NT2/D1 (cell line): ENCODE measurements at regions not wholly inside any gene's neighbourhood (a gene's known extent, or its start where the extent isn't known, plus 50 kb on each side); places are given as distances from the start of the nearest gene placed in this dataset.
"Not testable (repeated sequence)": the region's sequence is repeated elsewhere in the genome, so short reads cannot be mapped to it uniquely, and the experiment has no call there.

Experiments used
- DNase-seq: peaks from one replicate; pipeline ENCODE4 v3.0.0-alpha.2; 2011; ENCODE audit warnings: low read depth, low spot score
- H3K27me3 ChIP-seq: 2 replicates; pipeline ENCODE4 v1.6.0; 2011; ENCODE audit warnings: mild to moderate bottlenecking; ENCODE audit not compliant: insufficient read length, insufficient read depth
- H3K36me3 ChIP-seq: 2 replicates; pipeline ENCODE4 v1.6.1; 2011; ENCODE audit warnings: mild to moderate bottlenecking, low read length, mixed read lengths; ENCODE audit not compliant: insufficient read depth, insufficient read length
- H3K4me1 ChIP-seq: 2 replicates; pipeline ENCODE4 v1.5.1; 2011; ENCODE audit not compliant: insufficient read depth, insufficient read length
- H3K4me3 ChIP-seq: 2 replicates; pipeline ENCODE4 v1.5.1; 2011; ENCODE audit warnings: low read depth; ENCODE audit not compliant: insufficient read length
- H3K9ac ChIP-seq: 2 replicates; pipeline ENCODE4 v1.6.0; 2011; ENCODE audit warnings: low read depth; ENCODE audit not compliant: insufficient read length
- H3K9me3 ChIP-seq: 2 replicates; pipeline ENCODE4 v1.5.1; 2011; ENCODE audit warnings: mild to moderate bottlenecking, low read length; ENCODE audit not compliant: insufficient read depth
- SUZ12 ChIP-seq: IDR thresholded peaks from 2 replicates; pipeline ENCODE4 v1.6.1; 2011; ENCODE audit not compliant: insufficient read length, insufficient read depth; ENCODE audit errors: extremely low read depth
- YY1 ChIP-seq: IDR thresholded peaks from 2 replicates; pipeline ENCODE4 v1.6.1; 2011; ENCODE audit not compliant: insufficient read length, insufficient read depth
- ZNF274 ChIP-seq: IDR thresholded peaks from 2 replicates; pipeline ENCODE4 v1.6.1; 2011; ENCODE audit warnings: mild to moderate bottlenecking, low read depth, low read length

DNA sequence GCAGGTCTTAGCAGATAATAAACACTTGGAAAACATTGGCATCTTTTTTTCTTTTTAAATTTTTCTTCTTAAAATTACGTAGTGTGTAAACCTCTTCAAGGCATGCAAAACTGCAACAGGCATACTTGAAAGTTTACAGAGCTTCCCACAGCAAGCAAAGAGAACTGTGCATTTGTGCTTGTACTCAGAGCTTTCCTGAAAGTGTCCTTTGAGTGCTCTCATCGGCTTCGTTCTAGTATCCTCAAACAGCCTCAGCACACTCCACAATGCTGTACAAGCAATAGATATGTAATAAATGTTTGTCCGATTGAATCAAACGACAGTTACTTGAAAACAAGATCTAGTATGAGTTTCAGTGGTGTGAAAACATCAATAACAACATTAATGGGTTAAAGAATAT is 227.5 kb downstream of the PAPSS1 start:
- H3K9ac ChIP-seq = no peak overlapping the region
- no peaks in the 10 kb centered on the region for H3K4me1 ChIP-seq
- TF ChIP-seq YY1 (no peak), SUZ12 (no peak), ZNF274 (no peak)
- no peak for DNase-seq
- H3K4me3 ChIP-seq = no peak overlapping the region
- H3K36me3 ChIP-seq = no peaks in the 10 kb centered on the region
- H3K27me3 ChIP-seq = no peaks in the 10 kb centered on the region
- no peaks in the 10 kb centered on the region for H3K9me3 ChIP-seq

DNA sequence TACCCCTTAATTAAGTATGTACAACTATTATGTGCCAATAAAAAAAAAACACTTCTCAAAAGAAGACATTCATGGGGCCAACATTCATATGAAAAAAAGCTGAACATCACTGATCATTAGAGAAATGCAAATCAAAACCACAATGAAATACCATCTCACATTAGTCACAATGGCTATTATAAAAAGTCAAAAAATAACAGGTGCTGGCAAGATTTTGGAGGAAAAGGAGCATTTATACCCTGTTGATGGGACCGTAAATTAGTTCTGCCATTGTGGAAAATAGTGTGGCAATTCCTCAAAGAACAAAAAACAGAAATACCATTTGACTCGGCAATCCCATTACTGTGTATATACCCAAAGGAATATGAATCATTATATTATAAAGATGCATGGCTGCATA is 229.9 kb downstream of the PAPSS1 start:
- Histone ChIP-seq H3K4me3 (no peak overlapping the region), H3K4me1 (no peaks in the 10 kb centered on the region), H3K27me3 (no peaks in the 10 kb centered on the region), H3K9me3 (no peaks in the 10 kb centered on the region), H3K36me3 (no peaks in the 10 kb centered on the region), H3K9ac (no peak overlapping the region)
- TF ChIP-seq ZNF274 = no peak
- TF ChIP-seq SUZ12 = no peak
- no peak for TF ChIP-seq YY1
- no peak for DNase-seq

DNA sequence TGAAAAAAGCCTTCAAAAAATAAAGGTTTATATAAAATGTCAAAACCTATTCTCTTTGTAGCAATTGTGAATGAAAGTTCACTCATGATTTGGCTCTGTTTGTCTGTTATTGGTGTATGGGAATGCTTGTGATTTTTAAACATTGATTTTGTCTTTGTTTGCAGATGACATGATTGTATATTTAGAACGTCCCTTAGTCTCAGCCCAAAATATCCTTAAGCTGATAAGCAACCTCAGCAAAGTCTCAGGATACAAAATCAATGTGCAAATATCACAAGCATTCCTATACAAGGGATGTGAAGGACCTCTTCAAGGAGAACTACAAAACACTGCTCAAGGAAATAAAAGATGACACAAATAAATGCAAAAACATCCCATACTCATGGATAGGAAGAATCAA is 236.4 kb downstream of the PAPSS1 start:
- not testable (repeated sequence) for H3K27me3 ChIP-seq, H3K4me1 ChIP-seq, H3K4me3 ChIP-seq, H3K9ac ChIP-seq, DNase-seq, H3K36me3 ChIP-seq, H3K9me3 ChIP-seq

DNA sequence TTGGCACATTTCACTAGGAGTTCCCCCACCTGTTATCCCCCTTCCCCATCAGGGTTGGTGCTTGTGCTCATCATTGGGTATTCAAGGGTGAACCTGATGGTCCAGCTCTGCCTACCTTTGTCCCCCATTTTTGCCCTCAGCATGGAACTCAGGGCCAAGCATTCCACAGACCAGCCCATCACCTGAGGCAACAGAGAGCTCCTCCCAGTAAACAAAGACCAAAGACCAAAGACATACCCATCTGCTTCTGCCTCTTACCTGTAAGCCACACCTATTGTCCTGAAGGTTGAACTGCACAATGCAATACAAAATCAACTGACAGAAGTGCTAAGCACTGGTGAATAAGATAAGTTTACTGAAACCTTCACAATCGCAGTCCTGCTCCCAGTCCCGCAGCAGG is 237.5 kb downstream of the PAPSS1 start:
- H3K27me3 ChIP-seq = no peaks in the 10 kb centered on the region
- H3K36me3 ChIP-seq = no peaks in the 10 kb centered on the region
- H3K9ac ChIP-seq = no peak overlapping the region
- TF ChIP-seq SUZ12 (no peak), ZNF274 (no peak), YY1 (no peak)
- H3K4me3 ChIP-seq = no peak overlapping the region
- no peak for DNase-seq
- H3K4me1 ChIP-seq = no peaks in the 10 kb centered on the region
- no peaks in the 10 kb centered on the region for H3K9me3 ChIP-seq

DNA sequence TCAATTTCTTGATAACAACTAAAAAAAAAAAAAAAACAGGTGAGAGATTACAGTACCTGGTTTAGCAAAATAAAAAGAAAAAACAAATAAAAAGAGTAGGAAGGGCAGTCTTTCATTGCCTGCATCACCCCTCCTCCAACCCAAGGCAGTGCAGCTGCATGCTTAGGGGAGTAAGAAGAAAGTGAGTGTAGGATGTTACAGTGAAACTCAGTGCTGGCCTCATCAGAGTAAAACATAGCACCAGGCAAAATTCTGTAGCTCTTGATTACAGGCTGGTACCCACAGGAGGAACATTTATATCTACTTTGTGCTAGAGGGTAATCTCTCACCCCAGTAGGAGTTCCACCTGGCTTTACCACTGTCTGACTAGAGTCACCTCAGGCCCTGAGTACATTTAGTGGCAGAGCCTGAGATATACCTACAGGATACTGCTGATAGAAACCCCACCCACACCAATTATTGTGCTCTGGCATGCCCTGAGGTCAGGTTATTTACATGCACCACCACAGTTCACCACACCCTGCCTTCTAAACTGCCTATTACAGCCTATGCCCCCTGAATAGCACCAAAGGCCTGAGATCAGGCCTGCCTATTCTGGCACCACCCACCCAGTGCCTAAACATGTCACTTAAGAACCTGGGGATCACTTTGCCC is 241.6 kb downstream of the PAPSS1 start:
- no peak overlapping the region for H3K9ac ChIP-seq
- no peak for DNase-seq
- no peaks in the 10 kb centered on the region for H3K36me3 ChIP-seq
- H3K4me3 ChIP-seq = no peak overlapping the region
- no peaks in the 10 kb centered on the region for H3K27me3 ChIP-seq
- TF ChIP-seq YY1 = no peak
- TF ChIP-seq ZNF274 = no peak
- TF ChIP-seq SUZ12 = no peak
- no peaks in the 10 kb centered on the region for H3K9me3 ChIP-seq
- H3K4me1 ChIP-seq = no peaks in the 10 kb centered on the region

DNA sequence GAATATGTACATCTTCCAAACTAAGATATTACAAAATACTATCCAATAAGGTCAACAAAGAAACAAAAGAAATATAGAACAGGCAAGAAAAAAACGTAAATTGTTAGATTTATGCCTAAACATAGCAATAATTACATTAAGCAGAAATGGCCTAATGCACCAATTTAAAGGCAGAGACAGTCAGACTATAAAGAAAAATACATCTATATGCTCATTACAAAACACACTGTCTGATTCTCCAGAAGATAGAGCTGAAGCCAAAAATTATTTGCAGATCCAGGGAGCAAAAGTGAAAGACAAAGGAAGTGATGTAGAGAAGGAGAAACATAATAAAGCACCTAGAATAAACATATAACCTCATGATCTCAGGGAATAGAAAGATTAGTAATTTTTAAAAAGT is 246.9 kb downstream of the PAPSS1 start:
- TF ChIP-seq ZNF274 = no peak
- no peak for TF ChIP-seq YY1
- no peak for TF ChIP-seq SUZ12
- H3K36me3 ChIP-seq = no peaks in the 10 kb centered on the region
- no peak overlapping the region for H3K4me3 ChIP-seq
- H3K9ac ChIP-seq = no peak overlapping the region
- H3K9me3 ChIP-seq = no peaks in the 10 kb centered on the region
- DNase-seq = no peak
- H3K4me1 ChIP-seq = no peaks in the 10 kb centered on the region
- H3K27me3 ChIP-seq = no peaks in the 10 kb centered on the region

DNA sequence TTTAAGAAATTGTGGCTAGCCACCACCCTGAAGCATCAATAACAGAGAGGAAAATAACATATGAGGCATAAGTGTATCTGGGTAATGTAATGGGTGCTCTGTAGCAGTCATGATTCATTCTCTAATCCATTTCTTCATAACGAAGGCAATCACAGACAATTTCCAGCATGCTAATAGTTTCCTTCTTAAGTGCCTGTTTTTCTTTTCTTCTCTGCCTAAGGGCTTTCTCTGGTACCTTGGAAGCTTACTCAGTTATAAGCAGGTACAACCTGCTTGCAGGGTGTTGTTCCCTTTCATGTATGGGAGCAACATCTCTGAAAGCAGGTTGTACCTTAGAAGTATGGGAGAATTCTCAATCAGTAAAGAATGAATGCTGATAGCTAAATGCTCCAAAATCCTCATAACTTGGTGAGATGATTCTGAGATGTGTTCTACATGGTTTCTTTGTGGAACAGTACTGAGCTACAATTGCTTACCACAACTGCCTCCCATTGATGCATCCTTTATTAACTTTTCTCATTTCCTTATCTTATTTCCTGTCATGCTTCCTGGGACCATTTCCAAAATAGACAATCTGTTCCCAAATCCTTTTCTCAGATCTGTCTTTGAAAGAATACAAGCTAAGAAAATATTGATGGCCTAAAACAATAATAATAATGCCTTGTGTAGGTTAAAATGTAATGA is 247.6 kb downstream of the PAPSS1 start:
- Histone ChIP-seq H3K9me3 (no peaks in the 10 kb centered on the region), H3K4me1 (no peaks in the 10 kb centered on the region), H3K27me3 (no peaks in the 10 kb centered on the region), H3K4me3 (no peak overlapping the region), H3K36me3 (no peaks in the 10 kb centered on the region), H3K9ac (no peak overlapping the region)
- no peak for TF ChIP-seq YY1
- no peak for TF ChIP-seq ZNF274
- no peak for TF ChIP-seq SUZ12
- no peak for DNase-seq

DNA sequence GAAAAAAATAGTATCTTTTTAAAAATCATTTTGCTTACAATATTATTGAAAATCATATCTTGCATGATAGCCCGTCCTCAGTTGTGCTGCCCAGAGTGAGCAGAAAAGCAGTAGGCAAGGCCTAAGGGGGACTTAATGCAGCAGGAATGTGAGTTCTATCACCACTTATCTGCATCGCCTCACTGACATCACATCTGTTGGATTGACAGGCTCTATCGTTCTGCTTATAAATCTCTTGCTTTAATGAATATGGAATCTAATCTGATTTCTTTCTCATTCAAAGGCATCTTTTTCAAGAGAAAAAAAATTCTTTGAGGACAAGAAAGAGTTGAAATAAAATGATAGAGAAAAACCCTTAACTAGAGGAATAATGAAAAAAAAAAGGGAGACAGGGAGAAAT is 249.9 kb downstream of the PAPSS1 start:
- DNase-seq = no peak
- no peaks in the 10 kb centered on the region for H3K27me3 ChIP-seq
- H3K9ac ChIP-seq = no peak overlapping the region
- H3K4me3 ChIP-seq = no peak overlapping the region
- TF ChIP-seq ZNF274 (no peak), YY1 (no peak), SUZ12 (no peak)
- H3K4me1 ChIP-seq = no peaks in the 10 kb centered on the region
- H3K9me3 ChIP-seq = no peaks in the 10 kb centered on the region
- no peaks in the 10 kb centered on the region for H3K36me3 ChIP-seq
